GM12878 (cell line): ENCODE measurements at regions not wholly inside any gene's neighbourhood (a gene's known extent, or its start where the extent isn't known, plus 50 kb on each side); places are given as distances from the start of the nearest gene placed in this dataset.

ENCODE experiments used
- ATAC-seq: fragments of 200-7000 bp; cut with Tn5 transposase; 3 replicates; pipeline ENCODE4 v1.9.1; 2020; ENCODE audit warnings: mild to moderate bottlenecking, moderate library complexity
- BruUV-seq: library from RNA; stranded (reverse); fragments of 400-500 nt; replicated peaks from 2 replicates; lab custom pipeline; 2021; lab: Mats Ljungman, UMichigan
- CTCF ChIA-PET: fragments of 300-600 bp; sonication (Branson Sonifier 250); formaldehyde crosslinking; extraction: SDS; loops from one replicate; lab custom pipeline; 2021; ENCODE audit warnings: inconsistent platforms; lab: Yijun Ruan, JAX
- POLR2A ChIA-PET: fragments of 350-600 bp; formaldehyde crosslinking; extraction: SDS; loops from one replicate; lab custom pipeline; 2021; ENCODE audit warnings: inconsistent platforms; lab: Charles Lee
- RAD21 ChIA-PET: fragments of 300-600 bp; sonication (Branson Sonifier 250); formaldehyde crosslinking; loops from one replicate; lab custom pipeline; 2023; ENCODE audit warnings: antibody characterized with exemption; ENCODE audit not compliant: unreplicated experiment; lab: Charles Lee
- SMC1A ChIA-PET: fragments of 300-600 bp; sonication (Branson Sonifier 250); formaldehyde crosslinking; loops from one replicate; lab custom pipeline; 2023; ENCODE audit not compliant: unreplicated experiment, uncharacterized antibody; lab: Charles Lee
- DNase-seq: peaks from one replicate; pipeline ENCODE4 v3.0.0-alpha.2; 2011; ENCODE audit warnings: low read depth, low spot score
- FAIRE-seq: peaks from 3 replicates; lab custom pipeline; 2011; peaks lifted over from hg19 to GRCh38; lab: Jason Lieb, UNC
- H2AFZ ChIP-seq: 2 replicates; pipeline ENCODE4 v1.6.0; 2011; ENCODE audit warnings: low read depth, low read length, control low read depth; ENCODE audit not compliant: control insufficient read depth
- H3K27ac ChIP-seq: 2 replicates; pipeline ENCODE4 v1.5.1; 2011; ENCODE audit warnings: control low read depth; ENCODE audit not compliant: control insufficient read depth, insufficient read depth
- H3K27me3 ChIP-seq, 2 experiments: replicated peaks in 1 of 2; 2 replicates each; pipeline versions ENCODE4 v1.6.0 to v1.6.1; 2011; ENCODE audit warnings: low read length in 1 of 2; ENCODE audit not compliant: control insufficient read depth in 2 of 2, insufficient read depth in 2 of 2
- H3K36me3 ChIP-seq, 2 experiments: 2 replicates each; pipeline ENCODE4 v1.5.1; 2011; ENCODE audit warnings: low read length in 1 of 2; ENCODE audit not compliant: control insufficient read depth in 2 of 2, insufficient read depth in 2 of 2
- H3K4me1 ChIP-seq: 2 replicates; pipeline ENCODE4 v1.6.1; 2011; ENCODE audit warnings: mild to moderate bottlenecking, low read length, moderate library complexity, mixed read lengths; ENCODE audit not compliant: control insufficient read depth, insufficient read depth
- H3K4me2 ChIP-seq: 2 replicates; pipeline ENCODE4 v1.6.0; 2011; ENCODE audit warnings: control low read depth; ENCODE audit not compliant: control insufficient read depth, insufficient read depth
- H3K4me3 ChIP-seq: fragments of 200-600 bp; sonication (generic); 2 replicates; pipeline ENCODE4 v1.5.1; 2016
- H3K79me2 ChIP-seq: 2 replicates; pipeline ENCODE4 v1.6.0; 2011; ENCODE audit warnings: low read length; ENCODE audit not compliant: control insufficient read depth, insufficient read depth
- H3K9ac ChIP-seq: 2 replicates; pipeline ENCODE4 v1.8.0; 2011; ENCODE audit warnings: low read length, control low read depth, mixed read lengths; ENCODE audit not compliant: control insufficient read depth, insufficient read depth
- H3K9me3 ChIP-seq: replicated peaks from 3 replicates; pipeline ENCODE4 v1.5.1; 2011; ENCODE audit warnings: mild to moderate bottlenecking, low read length; ENCODE audit not compliant: control insufficient read depth, insufficient read depth
- H4K20me1 ChIP-seq: 2 replicates; pipeline ENCODE4 v1.6.0; 2011; ENCODE audit not compliant: control insufficient read depth, insufficient read depth
- CBX3 ChIP-seq: fragments of 200-600 bp; sonication (generic); IDR thresholded peaks from 2 replicates; pipeline ENCODE4 v1.6.1; 2016; ENCODE audit warnings: low read depth, borderline replicate concordance
- EED ChIP-seq: sonication (generic); IDR thresholded peaks from 2 replicates; pipeline ENCODE4 v1.6.1; 2016; ENCODE audit warnings: antibody characterized with exemption, low read depth
- IKZF1 ChIP-seq: fragments of 450-650 bp; conservative IDR thresholded peaks from 2 replicates; pipeline ENCODE4 v1.6.1; 2017; ENCODE audit warnings: antibody characterized with exemption, mild to moderate bottlenecking
- MYC ChIP-seq: IDR thresholded peaks from 2 replicates; pipeline ENCODE4 v1.6.1; 2011; ENCODE audit warnings: mild to moderate bottlenecking, low read length, moderate library complexity, inconsistent platforms; ENCODE audit not compliant: insufficient read depth, insufficient replicate concordance, insufficient read length, severe bottlenecking
- SMC3 ChIP-seq: IDR thresholded peaks from 2 replicates; pipeline ENCODE4 v1.6.1; 2011; ENCODE audit warnings: low read length, improper control_type of control experiment, borderline replicate concordance
- SPI1 ChIP-seq: IDR thresholded peaks from 2 replicates; pipeline ENCODE4 v1.6.1; 2011; ENCODE audit warnings: low read depth, mild to moderate bottlenecking, low read length, moderate library complexity, borderline replicate concordance; ENCODE audit not compliant: insufficient read depth
- SUPT20H ChIP-seq: IDR thresholded peaks from 2 replicates; pipeline ENCODE4 v1.6.1; 2011; ENCODE audit warnings: low read depth, mild to moderate bottlenecking, low read length, moderate library complexity, borderline replicate concordance; ENCODE audit not compliant: control insufficient read depth
- WGBS: methylation state at CpG from one replicate; pipeline ENCODE4 v1.1.6; 2016; ENCODE audit warnings: low lambda C conversion rate; ENCODE audit not compliant: insufficient replicate concordance, insufficient coverage; ENCODE audit errors: missing lambda C conversion rate; 5-methylcytosine and 5-hydroxymethylcytosine counted together
- in situ Hi-C: fragments of 300-500 bp; cut with MboI; formaldehyde crosslinking; loops from 9 replicates; pipeline ENCODE4 v1.14.3; 2018; ENCODE audit warnings: mixed read lengths
- intact Hi-C: fragments of 100-400 bp; cut with micrococcal nuclease; formaldehyde crosslinking; loops from one replicate; pipeline ENCODE4 v1.14.2; 2022; ENCODE audit not compliant: unreplicated experiment
- TF ChIP-seq, protein P1 (sequence below): IDR thresholded peaks from 2 replicates; pipeline ENCODE4 v1.6.1; 2011; ENCODE audit warnings: borderline replicate concordance, low read depth, mild to moderate bottlenecking, moderate library complexity, mixed read lengths, low read length; ENCODE audit not compliant: insufficient read depth; ENCODE audit errors: extremely low read length

DNA sequence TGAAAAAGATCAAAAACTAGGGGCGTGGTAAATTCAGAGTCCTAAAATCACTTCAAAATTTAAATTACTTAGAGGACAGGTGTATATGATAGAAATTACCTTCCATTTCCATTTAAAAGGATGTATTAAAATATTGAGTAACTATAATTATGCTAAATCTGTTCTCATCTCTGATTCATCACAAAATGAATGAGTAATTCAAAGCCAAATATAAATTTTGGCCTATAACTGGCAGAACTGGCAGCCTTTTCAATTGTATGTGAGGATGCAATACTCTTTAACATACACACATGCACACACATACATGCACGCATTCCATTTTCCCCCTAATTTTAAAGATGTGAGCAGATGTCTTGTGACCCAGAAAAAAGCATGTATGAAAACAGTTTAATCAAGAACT lies 194.6 kb downstream of the EPM2A start:
- ChIA-PET CTCF (interaction anchor here (0.7 kb wide), 1 partner anchor 38 kb away, joined by 3 read pairs; no protein-coding TSS in a partner anchor), POLR2A (no interaction called here), SMC1A (no interaction called here), RAD21 (no interaction called here)
- ATAC-seq (no peak), DNase-seq (no peak), FAIRE-seq (no peak)
- BruUV-seq, result no TSS peak
- Histone ChIP-seq H3K27me3 (no peaks in the 10 kb centered on the region), H2AFZ (no peak overlapping the region), H3K9ac (no peak overlapping the region), H3K79me2 (no peaks in the 10 kb centered on the region), H3K4me3 (no peak overlapping the region), H3K27ac (no peak overlapping the region), H4K20me1 (no peaks in the 10 kb centered on the region), H3K4me2 (no peak overlapping the region), H3K4me1 (no peaks in the 10 kb centered on the region), H3K9me3 (no peaks in the 10 kb centered on the region), H3K36me3 (no peaks in the 10 kb centered on the region)
- TF ChIP-seq IKZF1 (no peak), SUPT20H (no peak), SMC3 (no peak), SPI1 (no peak), MYC (no peak), CBX3 (no peak), EED (no peak)
- TF ChIP-seq, protein P1, sequence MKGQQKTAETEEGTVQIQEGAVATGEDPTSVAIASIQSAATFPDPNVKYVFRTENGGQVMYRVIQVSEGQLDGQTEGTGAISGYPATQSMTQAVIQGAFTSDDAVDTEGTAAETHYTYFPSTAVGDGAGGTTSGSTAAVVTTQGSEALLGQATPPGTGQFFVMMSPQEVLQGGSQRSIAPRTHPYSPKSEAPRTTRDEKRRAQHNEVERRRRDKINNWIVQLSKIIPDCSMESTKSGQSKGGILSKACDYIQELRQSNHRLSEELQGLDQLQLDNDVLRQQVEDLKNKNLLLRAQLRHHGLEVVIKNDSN, result no peak
- intact Hi-C loops, result no loop called here
- WGBS, result 69% methylated on average over 2 of the region's 2 CpGs
- in situ Hi-C loops, result no loop called here
